HG03159 (cell line): ENCODE measurements at regions not wholly inside any gene's neighbourhood (a gene's known extent, or its start where the extent isn't known, plus 50 kb on each side); places are given as distances from the start of the nearest gene placed in this dataset.
"Not testable (repeated sequence)": the region's sequence is repeated elsewhere in the genome, so short reads cannot be mapped to it uniquely, and the experiment has no call there.

Experiments
- ATAC-seq: cut with Tn5 transposase; IDR thresholded peaks from one replicate; pipeline ENCODE4 v1.9.1; 2021; ENCODE audit warnings: mild to moderate bottlenecking, moderate library complexity; ENCODE audit not compliant: unreplicated experiment

DNA sequence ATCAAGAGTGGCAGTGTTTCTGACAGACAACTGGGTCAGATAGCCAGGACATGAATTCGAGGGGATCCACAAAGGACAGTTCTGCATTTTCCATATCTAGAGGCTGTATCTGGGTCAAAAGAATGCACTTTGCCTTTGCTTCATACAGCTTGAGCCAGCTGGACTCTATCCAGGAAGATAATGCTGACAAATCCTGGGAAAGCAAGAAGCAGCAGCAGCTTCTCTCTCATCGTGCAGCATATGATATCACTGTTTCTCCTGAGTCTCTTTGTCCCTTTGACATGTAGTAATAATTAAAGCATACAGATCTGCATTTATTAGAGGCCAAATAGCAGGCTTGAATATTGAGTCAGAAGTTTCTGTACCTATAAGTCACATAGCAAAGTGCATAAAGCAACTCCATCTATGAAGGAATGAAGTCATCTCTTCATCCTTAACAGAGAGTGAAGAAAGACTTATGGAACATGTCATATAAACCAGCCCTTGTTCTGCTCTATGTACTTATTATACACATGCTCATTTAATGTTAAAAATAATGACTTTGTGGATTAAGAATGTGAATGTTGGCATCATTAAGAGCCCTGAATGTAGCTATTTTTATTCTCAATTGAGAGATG is 236.8 kb upstream of the GBE1 start:
- ATAC-seq, result no peak

DNA sequence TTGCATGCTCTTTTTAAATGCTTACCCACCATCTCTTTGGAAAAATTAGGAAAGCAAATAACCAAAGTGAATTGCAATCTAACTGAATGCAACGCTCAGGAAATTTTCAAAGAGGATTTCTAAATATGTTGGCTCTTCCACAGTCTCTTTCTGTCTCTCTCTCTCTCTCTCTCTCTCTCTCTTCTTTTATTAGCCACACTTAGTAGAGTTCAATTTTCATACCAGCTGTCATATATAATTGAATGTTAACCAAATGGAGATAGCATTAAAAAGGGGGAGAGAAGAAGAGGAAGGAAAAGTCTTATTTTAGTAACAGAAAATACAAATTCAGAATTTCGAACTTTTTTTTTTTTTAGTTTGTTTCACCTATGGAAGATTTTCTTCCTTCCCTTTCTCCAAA is 235.9 kb upstream of the GBE1 start:
- ATAC-seq, result no peak

DNA sequence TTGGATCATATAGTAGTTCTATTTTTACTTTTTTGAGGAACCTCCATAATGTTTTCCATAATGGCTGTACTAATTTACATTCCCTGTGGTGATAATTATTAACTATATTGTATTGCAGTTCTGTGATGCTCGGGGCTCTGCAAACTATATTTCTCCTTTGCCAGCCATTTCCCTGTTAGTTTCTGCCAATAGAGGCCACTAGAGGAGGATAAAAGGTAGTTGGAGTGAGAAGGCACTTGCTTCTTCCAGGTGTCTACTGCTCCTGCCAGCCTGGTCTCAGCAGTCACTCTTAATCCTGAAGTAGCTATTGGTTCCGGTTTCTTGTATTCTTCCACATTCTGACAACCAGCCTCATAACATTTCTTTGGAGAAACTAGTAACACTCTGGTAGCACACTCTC is 233.9 kb upstream of the GBE1 start:
- no peak for ATAC-seq

DNA sequence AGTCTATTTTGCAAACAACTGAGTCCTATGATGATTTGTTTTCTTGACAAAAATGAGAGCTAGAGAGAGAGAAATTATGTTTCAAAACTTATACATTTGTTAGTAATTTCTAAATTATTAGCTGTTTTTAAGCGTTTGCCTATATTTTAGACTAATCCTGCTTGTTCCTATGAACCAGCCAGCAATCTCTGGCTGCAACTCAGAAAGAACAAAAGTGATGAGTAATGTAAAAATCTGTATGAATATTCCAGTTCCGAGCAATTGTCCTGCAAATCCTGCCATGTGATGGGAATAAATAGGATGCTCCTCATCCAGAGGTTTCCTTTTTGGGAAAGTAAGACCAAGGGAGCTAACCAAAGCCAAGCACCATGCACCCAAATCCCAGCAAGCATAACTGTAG is 228.3 kb upstream of the GBE1 start:
- ATAC-seq, result no peak

DNA sequence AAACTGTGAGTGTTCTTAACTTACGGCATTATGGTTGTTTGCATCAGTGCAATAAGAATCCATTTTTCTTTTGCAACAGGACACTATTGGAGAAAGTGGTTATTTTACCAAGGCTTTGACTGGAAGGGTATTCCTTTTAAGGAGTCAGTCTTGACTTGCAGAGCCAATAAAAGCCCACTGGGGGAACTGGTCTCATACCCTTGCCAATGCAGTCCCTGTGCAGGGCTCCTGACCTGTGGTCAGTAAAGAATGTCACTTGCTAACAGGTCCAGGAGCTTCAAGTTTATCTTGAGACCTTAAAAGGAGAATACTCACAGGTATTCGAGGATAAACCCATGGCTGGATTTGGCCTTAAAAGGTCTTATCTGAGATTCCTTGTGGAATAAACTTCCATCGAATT is 227.8 kb upstream of the GBE1 start:
- no peak for ATAC-seq

GRCh38 chr3:81987412-81987811 is 226.0 kb upstream of the GBE1 start:
- ATAC-seq, result not testable (repeated sequence)

DNA sequence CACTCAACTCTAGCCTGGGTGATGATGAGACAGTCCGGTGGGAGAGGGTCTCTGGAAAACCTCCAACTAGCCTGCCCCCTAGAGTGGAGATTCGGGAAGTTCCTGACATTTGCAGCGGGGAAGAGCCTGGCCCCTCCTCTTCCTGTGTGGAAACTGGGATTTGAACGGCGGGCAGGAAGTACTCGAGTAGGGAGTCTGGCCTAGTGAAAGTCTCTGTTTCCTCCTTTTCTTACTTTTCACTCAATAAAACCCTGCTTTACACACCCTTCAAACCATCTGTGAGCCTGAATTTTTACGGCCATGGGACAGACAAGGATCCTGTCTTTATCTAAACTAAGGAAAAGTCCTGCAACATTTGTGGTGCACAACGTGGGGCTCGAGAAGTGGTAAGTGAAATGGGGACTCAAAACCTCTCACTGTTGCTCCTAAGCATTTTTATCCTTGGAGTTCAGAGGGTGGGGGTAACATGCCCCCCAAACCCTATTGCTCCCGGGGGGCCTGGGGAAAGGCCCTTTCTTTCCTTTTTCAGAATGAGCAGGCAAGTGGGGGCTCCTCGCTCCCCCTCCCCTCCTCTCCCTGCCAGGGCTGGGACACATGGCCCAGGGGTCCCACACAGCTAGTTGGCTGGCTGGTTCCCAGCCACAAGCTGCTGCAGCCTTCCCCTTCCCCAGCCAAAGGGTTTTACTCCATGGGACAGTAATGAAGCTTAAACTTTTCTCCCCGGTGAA is 224.7 kb upstream of the GBE1 start:
- ATAC-seq, result no peak

DNA sequence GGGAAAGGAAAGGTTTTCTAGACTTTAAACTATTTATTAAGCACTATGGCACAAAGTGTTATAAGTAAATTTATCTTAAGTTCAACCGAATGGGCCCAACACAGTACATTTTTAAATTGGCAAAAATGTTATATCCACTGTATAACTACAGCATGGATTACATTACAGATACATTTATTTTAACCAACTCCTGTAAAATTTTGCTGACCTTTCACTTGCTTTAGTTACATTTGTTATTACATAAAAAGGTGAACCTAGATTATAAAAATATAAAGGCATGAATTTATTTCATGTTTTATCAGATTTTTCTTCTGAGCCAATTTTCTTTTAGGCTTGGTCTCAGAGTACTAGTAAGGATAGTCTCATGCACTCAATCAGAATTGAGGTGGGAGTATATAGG is 221.9 kb upstream of the GBE1 start:
- ATAC-seq, result no peak

DNA sequence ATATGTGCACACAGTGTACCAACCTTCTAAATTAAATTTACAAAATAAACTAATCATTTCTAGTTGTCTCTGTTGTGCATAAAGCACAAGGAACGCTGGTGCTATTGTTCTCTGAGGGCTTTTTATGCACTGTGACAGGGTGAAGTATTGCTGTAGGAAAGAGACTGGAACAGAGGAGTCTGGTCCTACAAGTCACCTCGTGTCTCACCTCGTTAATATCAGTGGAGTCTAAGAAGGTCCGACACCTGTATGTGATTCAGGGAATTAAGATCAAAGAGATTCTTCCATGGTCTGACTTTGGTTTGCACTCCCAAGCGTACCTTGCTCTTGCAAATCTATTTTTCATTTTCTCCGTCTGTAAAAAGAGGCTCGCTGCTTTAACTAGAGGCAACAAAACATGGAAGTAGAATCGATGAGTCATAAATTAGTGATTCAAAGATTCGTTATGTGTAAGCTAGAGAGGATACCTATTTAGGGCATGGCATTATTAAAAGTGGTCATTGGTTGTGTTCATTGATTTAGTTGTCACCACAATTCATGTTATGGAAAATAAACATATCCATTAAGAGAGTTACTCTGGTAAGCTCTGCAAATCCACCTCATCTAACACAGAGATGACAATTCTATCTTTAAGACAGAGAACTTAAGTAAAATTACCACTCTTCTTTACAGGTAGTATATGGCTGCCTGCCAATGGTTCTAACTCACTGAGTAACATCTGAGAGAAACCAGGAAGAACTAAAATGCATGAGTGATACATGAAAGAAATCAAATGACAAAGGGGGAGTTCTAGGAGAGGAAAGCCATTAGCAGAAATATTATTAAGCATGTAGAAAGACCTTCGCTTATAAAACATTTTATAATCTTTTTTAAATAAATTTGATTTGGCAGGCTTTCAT is 219.4 kb upstream of the GBE1 start:
- ATAC-seq, result no peak

GRCh38 chr3:81974751-81975150 is 213.3 kb upstream of the GBE1 start:
- ATAC-seq, result no peak

DNA sequence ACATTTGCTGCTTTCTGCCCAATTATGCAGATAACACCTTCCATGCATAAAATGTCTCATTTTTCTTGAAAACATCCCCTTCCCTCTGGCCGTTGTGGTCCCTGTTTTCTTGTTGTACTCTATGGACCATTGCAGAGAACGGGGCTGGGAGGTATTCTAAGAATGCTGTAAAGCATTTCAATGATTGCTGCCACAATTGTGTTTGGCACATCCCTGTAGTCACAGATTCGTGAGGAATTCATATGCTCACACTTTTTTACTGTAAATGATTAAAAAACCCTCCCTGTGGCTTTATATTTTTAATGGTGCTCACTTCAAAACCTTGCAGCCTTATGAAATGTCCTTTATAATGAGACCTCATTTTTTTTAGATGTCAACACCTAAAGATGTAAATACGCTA is 207.2 kb upstream of the GBE1 start:
- no peak for ATAC-seq

GRCh38 chr3:81967393-81967792 is 205.9 kb upstream of the GBE1 start:
- no peak for ATAC-seq

DNA sequence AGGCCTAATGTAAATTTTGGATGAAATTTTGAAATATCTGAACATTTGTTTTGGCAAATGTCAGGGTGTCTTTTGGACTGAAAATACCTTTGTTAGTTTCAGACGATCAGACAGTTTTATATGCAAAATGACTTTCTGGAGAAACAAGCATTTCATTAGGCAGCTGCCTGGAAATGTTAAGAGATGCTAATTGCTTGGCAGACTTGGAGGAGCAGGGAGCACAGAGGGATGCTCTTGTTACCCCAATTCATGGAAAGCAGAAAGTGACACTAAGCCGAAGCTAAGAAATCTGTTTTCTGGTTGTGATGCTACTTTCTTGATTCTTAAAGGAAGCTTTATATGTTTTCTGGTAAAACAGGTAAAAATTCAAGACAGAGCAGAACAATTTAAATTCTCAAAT is 204.3 kb upstream of the GBE1 start:
- ATAC-seq, result no peak

DNA sequence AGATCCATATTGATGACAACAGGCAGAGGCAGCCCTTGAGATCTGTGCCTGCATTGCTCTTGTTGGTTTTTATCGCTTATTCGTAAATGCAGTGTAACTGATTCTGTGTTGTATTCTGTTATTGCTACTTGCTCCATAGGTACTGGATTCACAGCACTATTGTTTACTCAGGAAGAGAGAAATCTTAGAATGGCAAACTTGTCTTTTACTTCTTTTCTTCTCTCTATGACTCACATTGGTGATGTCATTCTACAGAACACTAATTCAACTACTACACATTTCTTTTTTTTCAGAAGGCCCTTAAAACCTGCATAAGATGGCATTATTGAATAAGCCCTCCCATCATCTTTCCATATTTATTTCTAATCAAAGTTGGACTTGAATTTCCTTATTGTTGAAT is 201.0 kb upstream of the GBE1 start:
- ATAC-seq, result no peak

GRCh38 chr3:81958972-81959640 is 197.7 kb upstream of the GBE1 start:
- ATAC-seq, result no peak

GRCh38 chr3:81955878-81956277 is 194.4 kb upstream of the GBE1 start:
- no peak for ATAC-seq

GRCh38 chr3:81953111-81953510 is 191.7 kb upstream of the GBE1 start:
- ATAC-seq, result no peak

GRCh38 chr3:81952141-81952540 is 190.7 kb upstream of the GBE1 start:
- ATAC-seq, result no peak

- ATAC-seq, result no peak
Observed at GRCh38 chr3:81951636-81952035, 190.2 kb upstream of the GBE1 start.

DNA sequence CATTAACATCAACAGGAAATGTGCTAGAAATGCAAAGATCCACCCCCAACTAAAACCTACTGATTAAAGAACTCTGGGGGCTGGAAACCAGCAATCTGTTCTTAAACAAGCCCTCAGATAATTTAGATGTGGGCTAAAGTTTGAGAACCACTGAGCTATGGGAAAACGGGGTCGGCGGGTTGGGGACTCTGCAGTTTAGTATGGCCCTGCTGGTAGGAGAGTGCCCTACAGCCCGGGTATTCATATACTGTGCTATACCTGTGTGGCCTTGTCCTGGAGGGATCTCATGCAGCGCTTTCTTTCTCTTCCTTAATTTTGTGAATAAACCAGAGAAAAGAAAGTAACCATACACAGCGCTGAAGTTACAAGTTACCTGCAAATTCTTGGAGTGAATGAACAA is 189.7 kb upstream of the GBE1 start:
- ATAC-seq, result no peak

- ATAC-seq, result no peak
Observed at GRCh38 chr3:81947359-81947758, 185.9 kb upstream of the GBE1 start.
